GM18909 (cell line): ENCODE measurements at regions not wholly inside any gene's neighbourhood (a gene's known extent, or its start where the extent isn't known, plus 50 kb on each side); places are given as distances from the start of the nearest gene placed in this dataset.
A peak's percentile ranks its signal among the peaks of the same experiment; 100 is the strongest.

ENCODE experiments used
- ATAC-seq: cut with Tn5 transposase; IDR thresholded peaks from one replicate; pipeline ENCODE4 v1.9.1; 2021; ENCODE audit warnings: mild to moderate bottlenecking; ENCODE audit not compliant: unreplicated experiment, poor library complexity

DNA sequence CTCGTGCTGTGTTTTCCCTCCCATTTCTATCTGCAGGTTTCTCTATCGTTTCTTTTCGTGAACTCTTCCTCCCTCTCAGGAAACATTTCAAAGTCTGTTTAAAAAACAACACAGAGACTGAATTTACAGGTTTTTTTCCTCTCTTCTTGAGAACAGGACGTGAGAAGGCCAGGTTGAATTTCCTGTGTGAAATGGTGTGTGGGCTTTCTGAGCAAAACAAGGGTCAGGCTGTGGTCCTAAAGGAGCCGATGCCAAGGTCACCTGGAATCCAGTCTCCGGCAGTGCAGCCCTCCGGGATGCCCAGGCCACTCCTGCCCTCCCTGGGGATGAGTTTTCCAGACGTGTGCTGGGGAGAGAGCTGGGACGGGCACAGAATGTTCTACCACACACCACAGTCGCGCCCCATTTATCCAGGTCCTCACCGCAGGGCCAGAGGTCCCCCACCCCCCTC, 62.7 kb upstream of the RUNX3 start:
- ATAC-seq = no peak

DNA sequence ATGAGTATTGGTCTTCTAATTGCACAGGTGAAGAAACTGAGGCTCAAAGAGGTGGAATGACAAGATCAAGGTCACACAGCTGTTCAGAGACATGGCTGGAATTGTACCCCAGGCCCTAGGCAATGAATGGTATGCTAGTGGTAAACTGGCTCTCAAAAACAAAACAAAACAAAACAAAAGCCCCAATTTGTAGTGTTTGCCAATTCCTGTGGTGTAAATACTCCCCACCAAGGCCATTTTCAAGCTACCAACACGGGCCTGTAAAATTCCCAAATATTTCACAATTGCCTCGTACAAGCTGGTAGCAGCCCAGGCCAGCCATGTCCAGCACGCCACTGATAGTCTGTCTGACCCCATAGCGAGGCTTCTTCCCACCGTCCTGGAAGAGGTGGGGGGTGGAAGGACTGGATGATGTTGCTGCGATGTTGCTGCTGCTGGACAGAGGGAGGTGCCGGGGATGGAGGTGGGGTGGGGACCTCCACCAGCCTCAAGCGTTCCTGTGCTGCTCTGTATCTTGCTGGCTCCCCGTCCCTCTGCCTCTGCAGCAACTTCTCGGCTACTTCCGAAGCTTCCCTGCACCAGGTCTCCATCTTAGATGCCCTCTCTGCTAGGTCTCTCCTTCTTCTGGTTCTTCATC, 62.2 kb upstream of the RUNX3 start:
- ATAC-seq = no peak

DNA sequence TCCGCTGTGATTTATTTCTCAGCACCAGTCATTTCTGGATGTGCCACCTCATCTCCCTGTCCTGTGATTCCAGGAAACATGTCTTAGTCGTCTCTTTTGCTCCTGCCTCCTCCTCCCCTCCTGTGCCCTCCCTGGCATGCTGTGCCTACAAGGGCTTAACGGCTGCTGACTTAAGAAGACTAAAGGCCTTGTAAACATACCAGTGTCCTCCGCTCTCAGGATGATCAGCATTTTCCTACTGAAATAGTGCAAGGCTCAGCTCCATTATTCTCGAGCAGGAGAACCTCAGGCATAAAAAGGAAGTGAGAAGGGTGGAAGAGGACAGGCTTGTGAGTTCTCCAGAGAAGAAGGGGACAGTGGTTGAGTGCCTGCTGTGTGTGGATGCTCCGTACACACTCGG, 61.6 kb upstream of the RUNX3 start:
- no peak for ATAC-seq

DNA sequence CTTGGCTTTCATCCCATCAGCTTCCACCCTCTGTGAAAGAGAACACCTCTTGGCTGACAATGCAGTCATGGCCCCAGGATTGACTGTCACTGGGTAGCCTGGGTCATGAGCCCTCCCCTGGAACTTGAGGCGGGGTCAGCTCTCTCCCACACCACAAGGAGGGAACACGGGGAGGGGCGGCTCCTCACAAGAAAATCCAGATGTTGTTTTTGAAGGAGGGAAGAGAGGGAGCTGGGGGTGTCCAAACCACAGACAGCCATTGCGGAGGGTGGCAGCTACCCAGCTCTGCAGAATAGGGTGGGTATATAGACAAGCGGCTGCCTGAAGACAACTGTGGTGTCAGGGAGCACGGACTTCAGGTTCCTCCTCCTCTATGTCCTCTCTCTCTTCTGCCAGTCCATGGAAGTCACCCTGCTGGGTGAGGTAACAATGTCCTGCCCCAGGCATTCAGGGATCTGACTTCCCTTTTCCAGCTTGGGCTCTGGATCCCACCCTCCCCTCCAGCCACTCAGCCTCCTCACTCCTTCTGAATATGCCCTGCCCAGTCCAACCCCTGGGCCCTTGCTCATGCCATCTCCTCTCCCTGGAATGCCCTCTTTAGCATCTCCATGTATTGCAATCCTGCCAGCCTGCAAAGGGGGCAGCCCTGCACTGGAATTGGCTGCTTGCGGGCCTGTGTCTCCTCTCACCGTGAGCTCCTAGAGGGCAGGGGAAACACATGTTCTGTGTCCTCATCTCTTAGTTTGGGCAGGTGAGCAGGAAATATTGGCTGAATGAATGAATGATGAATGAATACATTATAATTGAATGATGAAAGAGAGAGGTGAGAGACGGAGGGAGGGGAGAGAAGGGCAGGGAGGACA, 60.9 kb upstream of the RUNX3 start:
- ATAC-seq = no peak

DNA sequence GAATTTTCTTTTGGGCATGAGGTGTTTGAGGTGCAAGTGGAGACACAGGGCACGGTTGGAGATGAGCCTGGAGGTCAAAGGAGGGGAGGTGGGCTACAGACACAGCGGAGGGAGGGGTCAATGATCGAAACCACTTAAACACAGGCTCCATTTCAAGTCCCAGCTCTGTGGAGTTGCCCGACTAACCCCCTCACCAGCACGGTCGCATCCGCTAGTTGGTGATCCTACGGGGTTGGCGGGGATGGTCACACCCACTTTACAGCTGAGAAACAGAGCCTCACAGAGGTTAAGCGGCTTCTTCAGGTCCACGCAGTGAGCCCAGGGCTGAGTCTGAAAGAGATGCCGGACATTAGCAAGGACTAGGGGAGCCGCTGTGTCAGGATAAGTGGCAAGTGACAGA, 60.1 kb upstream of the RUNX3 start:
- ATAC-seq = no peak

DNA sequence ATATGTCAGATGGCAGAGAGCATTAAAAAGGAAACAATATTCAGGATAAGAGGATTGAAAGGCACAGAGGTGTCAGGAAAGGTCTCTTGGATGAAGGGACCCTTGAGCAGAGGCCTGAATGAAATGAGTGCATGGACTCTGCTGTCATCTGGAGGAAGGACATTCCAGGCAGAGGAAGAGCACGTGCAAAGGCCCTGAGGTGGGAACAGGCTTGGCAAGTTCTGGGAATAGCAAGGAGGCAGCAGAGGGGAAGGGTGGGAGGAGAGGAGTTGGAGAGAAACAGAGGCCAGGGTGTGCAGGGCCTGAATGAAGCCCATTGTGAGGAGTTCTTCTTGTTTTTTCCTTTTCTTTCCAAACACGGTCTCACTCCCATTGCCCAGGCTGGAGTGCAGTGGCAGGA, 59.0 kb upstream of the RUNX3 start:
- ATAC-seq = no peak

DNA sequence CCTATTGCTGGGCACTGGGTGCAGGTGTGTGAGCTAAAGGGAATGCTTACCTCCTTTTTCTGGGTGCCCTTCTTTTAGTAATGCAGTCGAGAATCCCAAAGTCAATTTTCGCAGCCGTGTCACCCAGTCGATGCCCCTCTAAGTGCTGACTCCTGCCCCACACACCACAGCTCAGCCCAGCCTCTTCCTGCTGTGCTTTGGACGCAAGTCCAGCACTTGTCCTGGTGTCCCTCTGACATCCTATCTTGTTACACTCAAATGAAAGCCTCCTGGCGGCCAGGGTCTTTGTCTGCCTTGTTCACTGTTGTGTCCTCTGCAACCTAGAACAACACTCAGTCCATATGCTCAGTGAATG, 58.5 kb upstream of the RUNX3 start:
- ATAC-seq = no peak

DNA sequence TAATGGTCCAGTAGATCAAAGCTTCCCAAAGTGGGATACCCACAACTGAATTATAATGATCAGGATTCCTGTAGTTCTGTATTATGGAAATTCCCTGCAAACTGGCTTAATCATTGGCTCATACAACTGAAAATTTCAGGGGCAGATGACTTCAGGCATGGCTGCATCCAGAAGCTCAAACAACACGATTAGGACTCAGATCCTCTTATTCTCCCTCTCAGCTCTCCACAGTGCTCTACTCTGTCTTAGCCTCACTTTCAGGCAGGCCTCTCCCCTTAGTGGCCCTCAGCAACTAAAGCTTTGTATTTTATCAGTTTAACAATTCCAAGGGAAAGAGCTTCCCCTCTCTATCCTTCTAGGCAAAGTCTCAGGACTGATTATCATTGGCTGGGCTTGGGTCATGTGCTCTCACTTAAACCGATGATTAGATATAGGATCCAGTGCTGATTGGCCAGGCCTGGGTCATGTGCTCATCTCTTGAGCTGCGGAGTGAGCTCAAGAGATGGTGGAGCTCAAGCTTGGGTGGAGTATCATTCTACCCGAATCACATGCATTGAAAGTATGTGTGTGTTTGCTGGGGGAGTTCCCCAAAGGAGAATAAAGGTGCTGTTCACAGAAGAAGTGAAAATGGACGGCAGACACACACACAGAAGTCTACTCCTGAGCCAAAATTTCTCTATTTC, 57.9 kb upstream of the RUNX3 start:
- peak; percentile 59 for ATAC-seq

DNA sequence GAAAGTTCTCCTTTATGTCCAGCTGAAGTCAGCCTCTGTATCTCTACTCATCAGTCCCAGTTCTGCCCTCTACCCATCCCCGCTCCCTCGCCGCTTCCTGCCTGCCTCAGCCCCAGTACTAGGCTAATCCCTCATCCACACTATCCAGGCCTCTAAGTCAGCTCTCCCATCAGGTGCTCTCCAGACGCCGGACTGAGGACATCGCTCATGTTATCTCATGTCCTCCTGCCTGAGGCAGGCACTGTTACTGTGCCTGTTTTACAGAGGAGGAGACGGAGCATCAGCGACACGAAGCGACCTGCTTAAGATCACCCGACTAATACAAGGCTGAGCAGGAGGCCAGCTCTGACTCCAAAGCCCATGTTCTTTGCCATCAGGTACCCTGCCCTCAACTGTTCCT, 57.3 kb upstream of the RUNX3 start:
- ATAC-seq = no peak

DNA sequence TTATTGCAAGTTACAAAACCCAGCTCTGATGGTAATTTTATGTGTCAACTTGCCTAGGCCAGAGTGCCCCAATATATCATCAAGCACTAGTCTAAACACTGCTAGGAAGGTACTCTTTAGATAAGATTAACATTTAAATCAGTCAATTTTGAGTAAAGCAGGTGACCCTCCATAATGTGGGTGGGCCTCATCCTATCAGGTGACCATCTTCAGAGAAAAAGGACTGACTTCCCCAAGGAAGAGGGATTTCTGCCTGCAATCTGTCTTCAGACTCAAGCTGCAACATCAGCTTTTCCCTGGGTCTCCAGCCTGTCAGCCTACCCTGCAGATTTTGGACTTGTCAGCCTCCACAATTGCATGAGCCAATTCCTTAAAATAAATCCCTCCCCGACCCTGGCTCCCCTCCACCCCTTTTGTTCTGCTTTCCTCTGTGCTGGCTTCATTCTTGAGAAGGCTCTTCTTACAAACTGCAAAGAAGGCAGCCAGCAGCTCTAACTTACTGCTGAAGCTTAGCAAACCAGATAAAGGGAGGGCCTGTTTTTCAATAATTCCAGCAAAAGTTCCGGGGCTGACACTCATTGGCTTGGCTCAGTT, 56.4 kb upstream of the RUNX3 start:
- ATAC-seq = no peak

DNA sequence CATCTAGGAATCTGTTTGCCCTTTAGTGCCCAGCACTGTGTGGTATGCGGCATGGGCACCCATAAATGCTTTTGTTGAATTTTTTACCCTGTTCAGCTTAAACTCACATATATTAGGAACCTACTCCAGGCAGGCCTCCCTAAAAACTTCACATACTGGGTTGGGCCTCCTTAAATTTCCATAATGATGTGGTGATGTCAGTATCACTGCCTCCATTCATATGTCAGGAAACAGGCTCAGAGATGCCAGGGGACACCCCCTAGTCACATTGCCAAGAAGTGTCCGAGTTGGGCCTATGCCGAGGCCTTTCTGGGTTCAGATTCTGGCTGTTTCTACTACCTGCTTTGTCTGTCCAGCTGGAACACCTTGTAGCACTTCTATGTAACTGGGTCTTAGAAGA, 55.7 kb upstream of the RUNX3 start:
- no peak for ATAC-seq

DNA sequence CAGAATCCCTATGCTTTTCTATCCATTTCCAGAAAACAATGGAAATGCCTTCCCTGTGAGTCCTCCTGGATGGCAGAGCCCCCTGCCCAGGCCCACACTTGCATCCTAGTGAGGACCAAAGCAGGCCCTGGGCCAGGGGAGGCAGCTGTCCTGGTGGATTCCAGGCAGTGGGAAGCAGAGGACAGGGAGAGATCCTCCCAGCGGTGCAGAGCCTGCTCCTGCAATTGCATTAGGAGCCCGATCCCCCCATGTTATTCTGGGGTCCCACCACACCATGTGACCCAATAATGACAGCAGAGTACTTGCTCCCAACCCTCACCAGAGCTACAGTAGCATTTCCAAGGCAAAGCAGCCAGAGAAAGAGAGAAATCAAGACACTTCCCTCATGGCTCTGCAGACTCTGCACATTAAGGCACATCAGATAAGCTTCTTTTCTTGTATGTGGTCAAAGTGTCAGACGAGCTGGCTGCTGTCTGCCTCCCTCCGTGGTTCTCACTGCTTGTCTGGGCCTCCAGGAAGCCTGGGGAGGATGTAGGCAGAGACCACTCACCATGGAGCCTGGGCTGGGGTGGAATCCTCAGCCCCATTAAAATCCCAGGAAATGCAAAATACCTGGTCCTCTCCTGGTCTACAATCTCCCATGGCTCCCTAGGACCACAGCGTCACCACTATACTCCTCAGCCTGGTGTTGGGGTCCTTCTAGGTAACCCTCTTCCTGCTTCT, 54.9 kb upstream of the RUNX3 start:
- no peak for ATAC-seq

DNA sequence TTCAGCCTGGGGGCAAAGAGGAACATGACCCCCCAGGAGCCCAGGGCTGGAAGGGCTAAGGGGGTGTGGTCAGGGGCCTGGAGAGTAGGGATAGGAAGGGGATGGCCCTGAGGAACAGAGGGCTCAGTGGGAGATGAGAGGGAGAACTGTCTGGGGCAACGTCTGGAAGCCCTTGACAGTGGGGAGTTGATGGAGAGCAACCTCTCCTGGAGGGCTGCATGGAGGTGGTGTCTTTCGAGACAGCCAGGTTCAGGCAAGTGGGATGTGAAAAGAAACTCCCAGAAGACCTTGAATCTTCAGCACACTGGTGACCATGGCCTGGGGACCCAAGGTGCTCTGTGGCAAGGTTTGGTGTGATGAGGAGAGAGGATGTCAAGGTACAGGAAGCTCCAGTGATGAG, 54.2 kb upstream of the RUNX3 start:
- ATAC-seq = no peak

DNA sequence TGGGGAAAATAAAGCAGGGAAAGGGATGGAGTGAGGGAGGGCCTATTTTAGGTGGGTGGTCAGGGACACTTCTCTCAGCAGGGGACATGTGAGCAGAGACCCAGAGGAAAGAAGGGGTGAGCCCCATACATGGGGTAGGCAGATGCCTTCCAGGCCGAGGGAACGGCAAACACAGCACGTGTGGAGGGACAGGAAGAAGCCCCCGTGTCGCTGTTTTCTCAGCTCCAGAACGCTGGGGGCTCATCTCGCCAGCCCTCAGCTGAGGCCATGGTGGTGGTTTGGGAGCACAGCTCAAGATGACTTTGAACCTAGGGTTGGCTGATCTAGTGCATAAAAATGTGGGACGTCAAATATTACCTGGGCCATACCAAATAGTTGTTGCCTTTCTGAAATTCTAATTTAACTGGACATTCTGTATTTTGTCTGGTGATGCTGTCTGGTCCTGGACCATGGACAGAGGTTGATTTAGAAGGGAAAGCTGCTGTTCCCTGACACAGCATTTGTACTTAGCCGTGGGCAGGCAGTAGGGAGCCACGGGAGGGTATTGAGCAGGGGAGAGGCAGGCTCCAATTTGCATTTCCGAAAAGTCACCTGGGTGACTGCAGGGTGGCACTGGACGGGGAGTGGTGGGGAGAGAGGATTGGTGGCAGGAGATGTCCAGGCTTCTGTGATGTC, 53.1 kb upstream of the RUNX3 start:
- no peak for ATAC-seq

DNA sequence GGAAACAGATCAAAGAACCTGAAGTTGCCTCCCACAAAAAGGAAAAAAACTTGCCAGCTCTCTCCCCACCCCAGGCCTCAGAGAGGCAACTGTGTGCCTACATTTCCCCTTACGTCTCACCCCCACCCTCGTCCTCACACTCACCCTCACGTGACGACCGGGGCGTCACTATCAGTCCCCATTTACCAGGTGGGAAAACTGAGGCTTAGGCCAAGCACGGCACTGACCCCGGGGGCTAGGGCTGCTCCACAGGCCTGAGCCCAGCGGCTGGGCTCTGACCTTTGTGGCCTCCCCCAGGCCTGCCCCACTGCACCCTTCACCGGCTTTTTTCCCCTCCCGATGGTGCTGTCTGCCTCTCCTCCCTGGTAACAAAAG, 51.5 kb upstream of the RUNX3 start:
- no peak for ATAC-seq

DNA sequence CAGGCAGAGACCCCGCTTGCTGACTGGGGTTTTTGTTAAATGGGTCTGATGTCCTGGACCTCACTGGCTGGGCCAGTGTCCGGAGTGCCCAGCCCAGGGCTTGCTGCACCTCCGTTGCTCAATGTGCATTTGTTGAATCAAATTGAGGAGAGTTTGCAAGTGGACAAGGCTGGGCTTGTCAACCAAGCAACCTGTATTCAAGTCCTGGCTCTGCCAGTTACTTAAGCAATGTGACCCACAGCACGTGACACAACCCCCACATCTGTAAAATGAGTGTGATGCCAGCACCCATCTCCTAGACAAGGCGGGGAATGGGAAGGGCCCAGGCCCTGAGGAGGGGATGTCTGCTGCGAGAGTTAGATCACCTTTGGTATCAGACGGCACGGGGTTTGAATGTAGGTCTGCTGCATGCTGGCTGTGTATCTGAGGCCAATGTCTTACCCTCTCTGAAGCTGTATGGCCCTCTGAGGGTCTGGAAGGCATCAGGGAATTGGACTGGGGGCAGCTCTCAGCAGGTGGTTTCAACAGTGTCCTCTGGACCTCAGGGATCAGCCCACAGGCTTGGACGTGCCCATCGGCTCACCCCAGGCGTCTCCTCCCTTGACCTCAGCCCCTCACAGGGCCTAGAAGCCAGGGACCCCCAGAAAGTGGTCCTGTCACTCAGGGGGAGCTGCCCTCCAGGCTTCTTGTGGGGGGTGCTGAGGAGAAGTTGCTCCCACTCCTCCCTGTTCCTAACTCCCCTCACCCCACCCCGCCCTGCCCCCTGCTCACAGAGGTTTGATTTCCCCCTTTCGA, 51.0 kb upstream of the RUNX3 start:
- ATAC-seq = no peak
